HT1080 (cell line): ENCODE measurements at regions not wholly inside any gene's neighbourhood (a gene's known extent, or its start where the extent isn't known, plus 50 kb on each side); places are given as distances from the start of the nearest gene placed in this dataset.

Experiments
- DNase-seq: peaks from one replicate; pipeline ENCODE4 v3.0.0-alpha.2; 2015; ENCODE audit warnings: low read depth

- no peak for DNase-seq
Observed at GRCh38 chr2:223511168-223511567, 91.0 kb downstream of the SCG2 start.

GRCh38 chr2:223513771-223514455 is 88.2 kb downstream of the SCG2 start:
- peak; percentile 51 for DNase-seq

GRCh38 chr2:223519471-223519870 is 82.7 kb downstream of the SCG2 start:
- peak; percentile 29 for DNase-seq

- no peak for DNase-seq
Observed at GRCh38 chr2:223522796-223523195, 79.4 kb downstream of the SCG2 start.

GRCh38 chr2:223523551-223524001 is 78.6 kb downstream of the SCG2 start:
- DNase-seq: peak; percentile 58

GRCh38 chr2:223524066-223524465 is 78.1 kb downstream of the SCG2 start:
- DNase-seq: no peak

- peak; percentile 63 for DNase-seq
Observed at GRCh38 chr2:223526106-223526505, 76.1 kb downstream of the SCG2 start.

GRCh38 chr2:223528036-223528435 is 74.1 kb downstream of the SCG2 start:
- peak; percentile 81 for DNase-seq

- DNase-seq: no peak
Observed at GRCh38 chr2:223529696-223530095, 72.5 kb downstream of the SCG2 start.

GRCh38 chr2:223530811-223531210 is 71.3 kb downstream of the SCG2 start:
- DNase-seq: no peak

- DNase-seq: no peak
Observed at GRCh38 chr2:223532161-223532560, 70.0 kb downstream of the SCG2 start.

- DNase-seq: no peak
Observed at GRCh38 chr2:223532712-223533111, 69.4 kb downstream of the SCG2 start.

- DNase-seq: no peak
Observed at GRCh38 chr2:223536546-223536945, 65.6 kb downstream of the SCG2 start.

GRCh38 chr2:223537115-223537514 is 65.0 kb downstream of the SCG2 start:
- no peak for DNase-seq

- no peak for DNase-seq
Observed at GRCh38 chr2:223537651-223538601, 64.2 kb downstream of the SCG2 start.

- DNase-seq: no peak
Observed at GRCh38 chr2:223538920-223539440, 63.2 kb downstream of the SCG2 start.

GRCh38 chr2:223541546-223541945 is 60.6 kb downstream of the SCG2 start:
- no peak for DNase-seq

GRCh38 chr2:223542501-223542900 is 59.7 kb downstream of the SCG2 start:
- no peak for DNase-seq

- DNase-seq: no peak
Observed at GRCh38 chr2:223545406-223545805, 56.8 kb downstream of the SCG2 start.

- DNase-seq: no peak
Observed at GRCh38 chr2:223545830-223546229, 56.3 kb downstream of the SCG2 start.
